B cell (primary cell): ENCODE measurements at regions not wholly inside any gene's neighbourhood (a gene's known extent, or its start where the extent isn't known, plus 50 kb on each side); places are given as distances from the start of the nearest gene placed in this dataset.
"Not testable (repeated sequence)": the region's sequence is repeated elsewhere in the genome, so short reads cannot be mapped to it uniquely, and the experiment has no call there.

Experiments
- ATAC-seq: fragments of 200-7000 bp; cut with Tn5 transposase; one replicate; pipeline ENCODE4 v1.10.0; 2021; ENCODE audit warnings: low read depth, mild to moderate bottlenecking, moderate number of reproducible peaks, moderate library complexity
- CTCF ChIA-PET: fragments of 350-600 bp; sonication (Branson Sonifier 250); formaldehyde crosslinking; loops from one replicate; lab custom pipeline; 2021; ENCODE audit warnings: antibody characterized with exemption, inconsistent platforms; lab: Charles Lee
- POLR2A ChIA-PET: fragments of 350-600 bp; sonication (Branson Sonifier 250); formaldehyde crosslinking; loops from one replicate; lab custom pipeline; 2021; ENCODE audit warnings: antibody characterized with exemption; lab: Charles Lee
- DNase-seq: peaks from one replicate; pipeline ENCODE4 v3.0.0; 2013
- H2AFZ ChIP-seq: 2 replicates; pipeline ENCODE4 v1.6.1; 2012; ENCODE audit warnings: mild to moderate bottlenecking, low read depth, low read length; ENCODE audit not compliant: insufficient read depth, poor library complexity, severe bottlenecking
- H3K27ac ChIP-seq, 2 donors: 1 replicate in 1 of 2; 2 replicates in 1 of 2; pipeline ENCODE4 v1.5.1; 2012 to 2013; ENCODE audit warnings: low read length in 2 of 2, mild to moderate bottlenecking in 2 of 2, moderate library complexity in 1 of 2
- H3K27me3 ChIP-seq, 4 experiments: fragments of 200-600 bp in 1 of 4; sonication (generic) in 1 of 4; replicated peaks in 1 of 4; 1 replicate in 2 of 4; 2 replicates in 2 of 4; pipeline versions ENCODE4 v1.6.1 to v1.7.0; 2013 to 2016; ENCODE audit warnings: low read length in 3 of 4, mild to moderate bottlenecking in 2 of 4, mixed read lengths in 1 of 4, moderate library complexity in 1 of 4; ENCODE audit not compliant: insufficient read depth in 4 of 4, control insufficient read depth in 3 of 4; ENCODE audit errors: control extremely low read depth in 1 of 4
- H3K36me3 ChIP-seq, 2 experiments: replicated peaks in 1 of 2; 1 replicate in 1 of 2; 2 replicates in 1 of 2; pipeline versions ENCODE4 v1.6.1 to v1.7.1; 2013; ENCODE audit warnings: low read length in 1 of 2; ENCODE audit not compliant: insufficient read depth in 2 of 2, control insufficient read depth in 1 of 2; ENCODE audit errors: control extremely low read depth in 1 of 2, extremely low read depth in 1 of 2
- H3K4me1 ChIP-seq, 2 donors: fragments of 200-600 bp in 1 of 2; sonication (generic) in 1 of 2; 1 replicate in 1 of 2; 2 replicates in 1 of 2; pipeline versions ENCODE4 v1.5.1 to v1.6.1; 2013 to 2017; ENCODE audit warnings: low read length in 2 of 2; ENCODE audit not compliant: control insufficient read depth in 2 of 2, insufficient read depth in 2 of 2
- H3K4me2 ChIP-seq: replicated peaks from 2 replicates; pipeline ENCODE3; 2012; ENCODE audit warnings: mild to moderate bottlenecking, low read depth, low read length; ENCODE audit not compliant: poor library complexity, severe bottlenecking
- H3K4me3 ChIP-seq, 5 experiments: fragments of 200-600 bp in 1 of 5; sonication (generic) in 1 of 5; 1 replicate in 3 of 5; 2 replicates in 2 of 5; pipeline versions ENCODE4 v1.5.1 to v1.7.0; 2011 to 2016; ENCODE audit warnings: low read length in 4 of 5, mild to moderate bottlenecking in 4 of 5, low read depth in 2 of 5, control low read depth in 1 of 5, moderate library complexity in 1 of 5; ENCODE audit not compliant: insufficient read depth in 1 of 5; ENCODE audit errors: control extremely low read depth in 1 of 5, extremely low read depth in 1 of 5
- H3K79me2 ChIP-seq: fragments of 200-600 bp; sonication (generic); one replicate; pipeline ENCODE4 v1.6.0; 2016; ENCODE audit warnings: low read length; ENCODE audit not compliant: control insufficient read depth, insufficient read depth
- H3K9ac ChIP-seq: fragments of 200-600 bp; sonication (generic); 2 replicates; pipeline ENCODE4 v1.6.1; 2017; ENCODE audit warnings: mild to moderate bottlenecking, low read length, moderate library complexity
- H3K9me3 ChIP-seq, 3 donors: one replicate each; pipeline versions ENCODE4 v1.6.1 to v1.7.1; 2013; ENCODE audit warnings: low read length in 2 of 3; ENCODE audit not compliant: control insufficient read depth in 2 of 3, insufficient read depth in 1 of 3; ENCODE audit errors: control extremely low read depth in 1 of 3
- H4K20me1 ChIP-seq: 2 replicates; pipeline ENCODE4 v1.6.0; 2012; ENCODE audit warnings: mild to moderate bottlenecking, low read length; ENCODE audit not compliant: insufficient read depth, control insufficient read depth, poor library complexity, severe bottlenecking
- H3K27ac Mint-ChIP-seq: one replicate; pipeline ENCODE4 v1.8.0; 2021; ENCODE audit warnings: mixed read lengths
- H3K27me3 Mint-ChIP-seq: one replicate; pipeline ENCODE4 v1.8.0; 2021; ENCODE audit warnings: mixed read lengths
- H3K4me1 Mint-ChIP-seq: one replicate; pipeline ENCODE4 v1.8.0; 2021; ENCODE audit warnings: mixed read lengths
- H3K4me3 Mint-ChIP-seq: one replicate; pipeline ENCODE4 v1.8.0; 2021; ENCODE audit warnings: mixed read lengths
- H3K9me3 Mint-ChIP-seq: one replicate; pipeline ENCODE4 v1.8.0; 2022; ENCODE audit warnings: mixed read lengths; ENCODE audit not compliant: insufficient read depth
- EZH2 ChIP-seq: IDR thresholded peaks from 2 replicates; pipeline ENCODE4 v1.6.1; 2012; ENCODE audit warnings: borderline replicate concordance, low read depth, mild to moderate bottlenecking, moderate library complexity, low read length; ENCODE audit not compliant: insufficient read depth, poor library complexity, severe bottlenecking
- WGBS: methylation state at CpG from one replicate; pipeline ENCODE4 v1.1.5; 2013; ENCODE audit warnings: missing lambda C conversion rate; ENCODE audit not compliant: insufficient coverage; 5-methylcytosine and 5-hydroxymethylcytosine counted together
- intact Hi-C: fragments of 100-400 bp; cut with micrococcal nuclease; formaldehyde crosslinking; loops from one replicate; pipeline ENCODE4 v1.10.0; 2022
- TF ChIP-seq, protein P1 (sequence below): fragments of 200-600 bp; IDR thresholded peaks from one replicate; pipeline ENCODE4 v1.8.0; 2022; ENCODE audit warnings: antibody characterized with exemption, mild to moderate bottlenecking

GRCh38 chr9:73049280-73049679 lies 96.4 kb upstream of the ALDH1A1 start:
- Mint-ChIP-seq H3K27ac (no peak overlapping the region), H3K9me3 (no peaks in the 10 kb centered on the region), H3K4me1 (no peaks in the 10 kb centered on the region), H3K27me3 (peaks cover 9% of the 10 kb centered on the region), H3K4me3 (no peak overlapping the region)
- ATAC-seq (no peak), DNase-seq (no peak)
- intact Hi-C loops, result no loop called here
- H4K20me1 ChIP-seq, result no peaks in the 10 kb centered on the region
- no peak overlapping the region for H3K4me3 ChIP-seq
- no peak overlapping the region for H2AFZ ChIP-seq
- no peak overlapping the region for H3K27ac ChIP-seq
- CTCF ChIA-PET, result no interaction called here
- H3K4me2 ChIP-seq, result no peak overlapping the region
- no peak overlapping the region for H3K9ac ChIP-seq
- POLR2A ChIA-PET, result no interaction called here
- no peaks in the 10 kb centered on the region for H3K36me3 ChIP-seq
- no peaks in the 10 kb centered on the region for H3K27me3 ChIP-seq
- H3K79me2 ChIP-seq, result no peaks in the 10 kb centered on the region
- no peaks in the 10 kb centered on the region for H3K9me3 ChIP-seq
- no peaks in the 10 kb centered on the region for H3K4me1 ChIP-seq
- TF ChIP-seq, protein P1, sequence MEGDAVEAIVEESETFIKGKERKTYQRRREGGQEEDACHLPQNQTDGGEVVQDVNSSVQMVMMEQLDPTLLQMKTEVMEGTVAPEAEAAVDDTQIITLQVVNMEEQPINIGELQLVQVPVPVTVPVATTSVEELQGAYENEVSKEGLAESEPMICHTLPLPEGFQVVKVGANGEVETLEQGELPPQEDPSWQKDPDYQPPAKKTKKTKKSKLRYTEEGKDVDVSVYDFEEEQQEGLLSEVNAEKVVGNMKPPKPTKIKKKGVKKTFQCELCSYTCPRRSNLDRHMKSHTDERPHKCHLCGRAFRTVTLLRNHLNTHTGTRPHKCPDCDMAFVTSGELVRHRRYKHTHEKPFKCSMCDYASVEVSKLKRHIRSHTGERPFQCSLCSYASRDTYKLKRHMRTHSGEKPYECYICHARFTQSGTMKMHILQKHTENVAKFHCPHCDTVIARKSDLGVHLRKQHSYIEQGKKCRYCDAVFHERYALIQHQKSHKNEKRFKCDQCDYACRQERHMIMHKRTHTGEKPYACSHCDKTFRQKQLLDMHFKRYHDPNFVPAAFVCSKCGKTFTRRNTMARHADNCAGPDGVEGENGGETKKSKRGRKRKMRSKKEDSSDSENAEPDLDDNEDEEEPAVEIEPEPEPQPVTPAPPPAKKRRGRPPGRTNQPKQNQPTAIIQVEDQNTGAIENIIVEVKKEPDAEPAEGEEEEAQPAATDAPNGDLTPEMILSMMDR, result no peak
- no peak for TF ChIP-seq EZH2

DNA sequence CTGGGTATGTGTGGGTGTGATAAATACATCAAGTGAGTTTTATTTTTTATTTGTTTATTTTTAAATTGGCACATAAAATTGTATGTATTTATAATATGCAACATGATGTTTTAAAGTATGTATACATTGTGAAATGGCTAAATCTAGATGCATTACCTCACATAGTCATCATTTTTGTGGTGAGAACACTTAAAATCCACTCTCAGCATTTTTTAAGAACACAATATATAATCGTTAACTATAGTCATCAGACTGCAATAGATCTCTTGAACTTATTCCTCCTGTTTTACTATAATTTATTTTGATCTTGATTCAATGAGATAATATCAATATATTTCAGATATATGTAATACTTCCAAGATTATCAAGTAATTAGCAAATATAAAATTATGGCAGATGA lies 93.9 kb upstream of the ALDH1A1 start:
- WGBS, result no CpG with 5 or more reads among the region's 1 CpG
- Histone ChIP-seq H3K4me3 (no peak overlapping the region), H3K4me1 (no peaks in the 10 kb centered on the region), H4K20me1 (no peaks in the 10 kb centered on the region), H3K4me2 (no peak overlapping the region), H3K27ac (no peak overlapping the region), H2AFZ (no peak overlapping the region), H3K9me3 (no peaks in the 10 kb centered on the region), H3K27me3 (no peaks in the 10 kb centered on the region), H3K9ac (no peak overlapping the region), H3K79me2 (no peaks in the 10 kb centered on the region), H3K36me3 (no peaks in the 10 kb centered on the region)
- peaks cover 4% of the 10 kb centered on the region for H3K27me3 Mint-ChIP-seq
- no peaks in the 10 kb centered on the region for H3K4me1 Mint-ChIP-seq
- no peak overlapping the region for H3K27ac Mint-ChIP-seq
- no peak for TF ChIP-seq EZH2
- TF ChIP-seq, protein P1, result no peak
- DNase-seq, result no peak
- ChIA-PET POLR2A (no interaction called here), CTCF (no interaction called here)
- no peaks in the 10 kb centered on the region for H3K9me3 Mint-ChIP-seq
- ATAC-seq, result no peak
- H3K4me3 Mint-ChIP-seq, result no peak overlapping the region
- intact Hi-C loops, result no loop called here

DNA sequence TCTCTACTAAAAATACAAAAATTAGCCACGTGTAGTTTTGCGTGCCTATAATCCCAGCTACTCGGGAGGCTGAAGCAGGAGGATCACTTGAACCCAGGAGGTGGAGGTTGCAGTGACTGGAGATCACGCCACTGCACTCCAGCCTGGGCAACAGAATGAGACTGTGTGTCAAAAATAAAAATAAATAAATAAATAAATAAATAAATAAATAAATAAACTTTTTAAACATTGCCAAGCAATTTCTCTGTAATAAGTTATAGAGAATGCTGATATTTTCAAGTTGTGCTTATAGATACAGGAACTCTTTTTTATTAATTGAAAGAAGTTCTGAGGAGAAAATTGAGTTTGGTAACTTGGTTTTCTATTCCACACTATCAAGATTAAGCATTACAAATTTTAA lies 91.9 kb upstream of the ALDH1A1 start:
- H4K20me1 ChIP-seq, H3K79me2 ChIP-seq, H3K4me1 ChIP-seq, H3K4me3 Mint-ChIP-seq, H3K4me2 ChIP-seq, ATAC-seq, CTCF ChIA-PET, H3K27me3 ChIP-seq, H3K27ac ChIP-seq, H3K27me3 Mint-ChIP-seq, H3K9me3 ChIP-seq, POLR2A ChIA-PET, intact Hi-C loops, H3K4me3 ChIP-seq, H3K9ac ChIP-seq, H3K36me3 ChIP-seq, H3K27ac Mint-ChIP-seq, H3K4me1 Mint-ChIP-seq, DNase-seq, H2AFZ ChIP-seq, H3K9me3 Mint-ChIP-seq: not testable (repeated sequence)
- WGBS, result 95% methylated on average over 3 of the region's 4 CpGs
